A172 (cell line): ENCODE measurements at regions not wholly inside any gene's neighbourhood (a gene's known extent, or its start where the extent isn't known, plus 50 kb on each side); places are given as distances from the start of the nearest gene placed in this dataset.
A peak's percentile ranks its signal among the peaks of the same experiment; 100 is the strongest.
"Not testable (repeated sequence)": the region's sequence is repeated elsewhere in the genome, so short reads cannot be mapped to it uniquely, and the experiment has no call there.

Source experiments
- DNase-seq: peaks from one replicate; pipeline ENCODE4 v3.0.0-alpha.2; 2015; ENCODE audit warnings: low spot score

DNA sequence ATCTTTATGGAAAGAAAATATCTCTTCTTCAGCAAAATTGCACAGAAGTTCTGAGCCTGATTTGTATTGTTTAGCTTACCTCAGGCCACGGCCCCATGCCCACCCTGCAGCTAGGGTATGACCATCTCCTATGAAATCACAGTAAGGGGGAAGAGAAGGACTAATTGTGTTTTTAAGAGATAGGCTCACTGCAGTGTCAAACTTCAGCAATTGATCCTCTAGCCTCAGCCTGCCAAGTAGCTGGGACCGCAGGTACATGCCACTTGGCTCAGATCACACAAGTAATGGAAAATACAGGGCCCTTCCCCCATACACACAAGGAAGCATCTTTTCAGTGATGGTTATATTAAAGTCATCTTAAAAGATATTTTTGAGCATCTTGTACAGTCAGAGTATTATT lies 60.0 kb downstream of the DMAC1 start:
- no peak for DNase-seq

DNA sequence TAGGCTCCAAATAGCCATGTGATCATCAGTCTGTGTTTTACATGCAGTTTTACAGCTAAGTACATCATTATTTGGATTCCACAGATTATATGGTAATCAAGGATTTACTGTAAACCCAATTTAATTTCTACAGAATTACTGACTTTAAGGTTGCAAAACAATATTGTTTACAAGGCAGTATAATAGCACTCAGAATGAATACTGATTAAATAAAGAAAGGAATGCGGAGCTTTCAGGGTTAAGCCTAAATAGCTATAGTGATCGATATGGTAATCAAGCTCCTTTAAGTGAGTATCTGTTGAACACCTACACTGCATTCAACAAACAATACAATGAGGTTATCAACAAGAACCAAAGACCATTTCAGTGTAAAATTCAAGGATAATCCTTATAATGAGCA lies 64.3 kb downstream of the DMAC1 start:
- no peak for DNase-seq

DNA sequence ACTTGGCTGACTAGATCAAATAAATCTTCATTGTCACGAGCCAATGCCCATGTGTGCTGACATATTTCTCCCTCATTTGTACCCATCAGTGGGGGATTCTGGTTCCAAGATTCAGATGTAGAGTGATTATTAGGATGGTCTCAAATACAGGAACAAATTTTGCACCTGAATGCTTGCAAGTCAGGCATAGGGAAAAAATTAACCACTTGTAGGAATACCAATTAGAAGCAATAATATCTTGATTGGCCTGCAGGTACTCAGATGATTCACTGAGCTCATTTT lies 69.5 kb downstream of the DMAC1 start:
- DNase-seq, result no peak

DNA sequence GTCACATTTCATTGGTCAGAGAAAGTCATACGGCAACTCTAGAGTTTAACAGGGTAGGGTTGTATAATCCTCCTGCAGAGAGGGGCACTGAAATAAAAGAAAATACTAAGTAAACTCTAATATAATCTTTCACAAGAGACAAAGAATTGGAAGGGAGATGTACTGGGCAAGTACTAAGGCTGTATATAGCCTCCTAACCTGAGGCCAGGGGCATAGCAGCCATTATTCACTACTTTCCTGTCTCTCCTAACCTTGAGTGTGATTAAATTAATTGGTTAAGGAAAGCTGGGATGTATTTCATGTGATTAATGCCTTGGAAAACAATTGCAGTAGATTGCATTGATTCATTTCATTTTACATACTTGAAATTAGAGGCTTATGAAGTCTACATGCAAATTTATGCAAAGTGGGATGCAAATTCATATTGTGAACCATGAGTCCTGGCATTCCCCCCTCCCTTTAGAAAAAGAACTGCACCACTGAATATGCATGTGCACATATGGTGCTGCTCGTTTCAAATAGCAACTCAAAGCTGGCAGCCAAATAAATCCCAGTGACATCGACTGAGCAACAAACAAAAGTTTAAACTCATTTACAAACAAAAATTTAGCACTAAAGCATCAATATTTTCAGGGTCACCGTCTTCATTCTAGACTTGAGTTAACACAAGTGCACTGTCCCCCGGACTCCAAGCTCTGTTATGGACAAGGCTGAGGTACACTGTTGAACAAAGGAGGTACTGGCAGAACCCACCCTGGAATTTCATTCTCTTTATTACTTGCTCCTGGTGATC lies 70.0 kb downstream of the DMAC1 start:
- no peak for DNase-seq

DNA sequence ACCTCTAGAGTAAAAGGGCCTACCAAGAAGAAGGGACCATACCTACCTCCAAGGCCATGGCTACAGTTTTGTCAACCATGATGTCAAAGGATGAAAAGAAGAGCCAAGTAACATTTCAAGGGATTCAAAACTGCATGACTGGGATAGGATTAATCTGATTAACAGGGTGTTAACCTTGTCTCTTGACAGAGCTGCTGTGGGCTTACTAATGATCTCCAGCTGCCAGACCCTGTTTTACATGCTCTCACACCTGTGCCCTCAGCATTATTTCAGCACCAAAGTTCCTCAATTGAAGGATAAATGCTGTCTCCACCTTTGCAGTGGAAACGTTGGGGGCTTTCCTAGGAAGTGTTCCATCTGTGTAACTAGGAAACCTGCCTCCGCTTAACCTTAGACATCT lies 78.3 kb downstream of the DMAC1 start:
- no peak for DNase-seq

DNA sequence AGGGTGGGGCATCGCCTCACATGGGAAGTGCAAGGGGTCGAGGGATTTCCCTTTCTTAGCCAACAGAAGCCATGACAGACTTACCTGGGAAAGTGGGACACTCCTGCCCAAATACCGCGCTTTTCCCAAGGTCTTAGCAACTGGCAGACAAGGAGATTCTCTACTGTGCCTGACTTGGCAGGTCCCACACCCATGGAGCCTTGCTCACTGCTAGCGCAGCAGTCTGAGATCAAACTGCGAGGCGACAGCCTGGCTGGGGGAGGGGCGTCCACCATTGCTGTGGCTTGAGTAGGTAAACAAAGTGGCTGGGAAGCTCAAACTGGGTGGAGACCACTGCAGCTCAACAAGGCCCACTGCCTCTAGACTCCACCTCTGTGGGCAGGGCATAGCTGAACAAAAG lies 86.5 kb downstream of the DMAC1 start:
- DNase-seq, result not testable (repeated sequence)

DNA sequence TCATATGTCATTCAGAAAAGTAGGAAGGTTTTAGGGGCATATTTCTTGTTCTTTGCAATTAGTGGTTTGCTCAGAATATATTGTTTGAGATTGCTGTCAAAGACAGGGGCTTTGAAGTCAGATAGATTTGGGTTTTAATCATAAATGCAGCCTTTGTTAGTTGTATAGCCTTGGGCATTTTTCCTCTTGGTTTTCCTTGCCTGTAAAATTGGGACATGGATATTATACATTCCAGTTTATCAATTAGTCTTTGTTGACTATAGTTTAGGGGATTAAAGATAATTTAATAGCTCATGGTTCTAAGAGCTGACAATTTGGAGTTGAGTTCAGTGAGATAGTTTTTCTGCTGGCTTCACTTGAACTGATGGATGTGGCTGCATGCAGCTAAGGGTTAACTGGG lies 88.9 kb downstream of the DMAC1 start:
- DNase-seq, result no peak

DNA sequence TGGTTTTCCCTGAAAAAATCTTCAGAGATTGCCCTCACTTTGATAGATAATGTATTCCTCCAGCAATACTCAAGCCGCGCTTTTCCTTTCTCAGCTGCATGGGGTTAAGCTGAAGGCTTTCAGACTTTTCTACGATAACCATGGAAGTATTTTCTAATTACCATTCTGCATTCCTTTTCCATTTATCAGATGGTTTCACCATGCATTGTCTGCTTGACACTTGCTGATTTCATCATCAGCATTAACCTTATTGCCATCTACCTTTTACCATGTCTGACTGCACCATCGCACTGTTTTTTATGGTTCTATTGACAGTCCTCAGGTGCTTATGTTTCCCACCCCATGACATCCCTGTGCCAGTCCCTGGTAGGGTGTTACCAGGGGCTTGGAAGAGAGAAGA lies 91.6 kb downstream of the DMAC1 start:
- no peak for DNase-seq

DNA sequence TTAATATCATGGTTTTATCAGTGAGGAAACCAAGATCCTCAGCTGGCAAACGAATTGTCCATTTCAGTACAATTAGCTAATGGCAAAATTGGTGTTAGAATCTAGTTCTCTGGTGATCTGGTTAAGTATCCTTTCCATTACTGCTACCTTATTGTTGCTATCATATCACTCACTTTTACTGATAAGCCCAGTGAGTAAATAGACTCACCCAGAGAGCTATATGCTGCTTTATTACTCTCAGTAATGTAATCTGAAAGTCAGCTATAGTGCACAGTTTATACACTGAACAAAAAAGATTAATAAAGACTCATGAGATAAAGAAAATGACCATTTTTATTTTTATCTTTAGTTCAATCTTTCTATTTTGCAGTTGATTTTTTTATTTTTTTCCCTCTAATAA lies 95.0 kb downstream of the DMAC1 start:
- no peak for DNase-seq

DNA sequence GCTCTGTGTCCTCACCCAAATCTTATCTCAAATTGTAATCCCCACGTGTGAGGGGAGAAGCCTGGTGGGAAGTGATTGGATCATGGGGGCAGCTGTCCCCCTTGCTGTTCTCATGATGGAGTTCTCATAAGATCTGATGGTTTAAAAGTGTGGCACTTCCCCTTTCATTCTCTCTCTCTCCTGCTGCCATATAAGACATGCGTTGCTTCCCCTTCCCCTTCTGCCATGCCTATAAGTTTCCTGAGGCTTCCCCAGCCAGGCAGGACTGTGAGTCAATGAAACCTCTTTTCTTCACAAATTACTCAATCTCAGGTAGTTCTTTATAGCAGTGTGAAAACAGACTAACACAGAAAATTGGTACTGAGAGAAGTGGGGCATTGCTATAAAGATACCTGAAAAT lies 107.7 kb downstream of the DMAC1 start:
- no peak for DNase-seq

DNA sequence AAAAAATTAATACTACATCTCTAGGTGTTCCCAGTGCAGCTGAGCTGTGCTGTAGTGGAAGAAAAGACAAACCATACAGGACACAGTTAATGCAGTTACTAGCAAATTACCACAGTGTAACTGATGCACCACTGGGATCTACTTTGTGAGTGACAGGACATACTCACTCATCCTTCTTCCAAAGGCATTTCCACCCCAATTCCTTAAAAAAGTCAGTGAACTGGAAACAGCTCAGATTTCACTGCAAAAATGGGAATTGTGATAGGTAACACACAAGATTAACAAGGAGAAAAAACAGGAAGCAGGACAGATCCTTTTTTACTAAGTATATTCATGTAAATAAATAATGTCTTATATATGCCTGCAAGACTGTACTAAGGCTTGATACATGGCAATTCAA lies 109.6 kb downstream of the DMAC1 start:
- no peak for DNase-seq

DNA sequence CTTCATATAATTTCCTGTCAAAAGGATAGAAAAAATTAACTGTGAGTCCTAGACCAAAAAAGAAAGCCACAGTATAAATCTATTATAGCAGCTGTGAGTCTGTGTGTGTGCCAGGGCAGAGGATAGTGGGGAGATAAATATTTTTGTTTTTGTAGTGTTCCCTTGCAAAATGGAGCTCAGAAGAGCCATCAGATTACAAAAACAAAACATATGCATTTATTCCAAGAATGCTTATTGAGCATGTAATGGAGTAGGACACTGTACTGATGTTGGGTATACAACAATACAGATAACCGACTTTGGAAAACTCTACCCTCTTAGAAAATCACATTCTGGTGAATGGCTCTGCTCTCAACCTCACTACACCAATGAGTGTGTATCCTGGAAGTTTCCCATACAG lies 111.0 kb downstream of the DMAC1 start:
- DNase-seq, result no peak

DNA sequence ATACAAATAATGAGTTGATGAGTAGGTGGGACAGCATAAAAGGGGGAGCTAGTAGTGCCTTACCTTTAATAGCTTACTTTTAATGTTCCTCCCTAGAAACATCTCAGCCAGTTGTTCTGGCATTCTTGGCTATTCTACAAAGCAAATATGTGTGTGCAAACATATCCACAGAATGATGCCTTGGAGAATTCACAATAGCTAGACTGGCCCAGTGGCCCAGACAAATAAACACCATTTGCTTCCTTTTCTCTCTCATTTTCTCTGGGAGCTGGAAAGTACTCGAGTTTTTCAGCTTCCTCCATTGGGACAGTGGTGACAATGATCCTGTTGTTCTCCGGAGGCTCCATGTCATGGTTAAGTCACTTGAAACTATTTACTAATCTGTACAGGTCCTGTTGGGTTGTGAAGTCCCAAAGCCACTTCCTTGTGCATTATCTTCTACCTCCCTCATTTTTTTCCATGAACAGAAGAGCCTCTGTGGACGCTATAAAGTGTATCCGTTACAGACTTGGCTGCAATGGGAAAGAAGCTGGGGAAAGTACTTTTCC lies 122.9 kb downstream of the DMAC1 start:
- no peak for DNase-seq

DNA sequence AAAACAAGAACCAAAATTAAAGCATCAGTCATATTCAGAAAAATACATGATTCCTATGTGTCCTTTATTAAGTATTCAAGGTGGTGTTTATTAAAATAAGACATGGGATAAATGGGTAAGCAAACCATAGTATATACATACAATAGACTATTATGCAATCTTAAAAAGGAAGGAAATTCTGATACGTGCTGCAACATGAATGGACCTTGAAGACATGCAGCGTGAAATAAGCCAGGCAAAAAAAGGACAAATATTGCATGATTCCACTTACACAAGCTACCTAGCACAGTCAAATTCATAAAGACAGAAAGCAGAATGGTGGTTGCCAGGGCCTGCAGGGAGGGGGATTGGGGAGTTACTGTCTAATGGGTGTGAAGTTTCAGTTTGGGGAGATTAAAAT lies 127.7 kb downstream of the DMAC1 start:
- DNase-seq, result no peak

DNA sequence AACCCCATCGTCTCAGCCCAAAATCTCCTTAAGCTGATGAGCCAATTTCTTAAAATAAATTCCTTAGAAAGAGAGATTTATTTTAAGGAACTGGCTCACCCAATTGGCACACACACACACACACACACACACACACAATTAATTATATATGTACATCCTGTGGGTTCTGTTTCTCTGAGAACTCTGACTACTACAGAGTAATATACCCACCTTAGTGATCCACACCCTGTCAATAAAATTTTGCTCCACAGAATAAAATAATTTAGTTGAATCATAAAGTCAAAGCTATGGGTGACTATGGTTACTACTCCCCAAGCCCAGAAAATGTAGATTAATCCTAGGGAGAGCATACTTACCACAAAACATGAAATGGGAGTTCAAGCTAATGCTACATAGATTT lies 131.0 kb downstream of the DMAC1 start:
- DNase-seq, result no peak

DNA sequence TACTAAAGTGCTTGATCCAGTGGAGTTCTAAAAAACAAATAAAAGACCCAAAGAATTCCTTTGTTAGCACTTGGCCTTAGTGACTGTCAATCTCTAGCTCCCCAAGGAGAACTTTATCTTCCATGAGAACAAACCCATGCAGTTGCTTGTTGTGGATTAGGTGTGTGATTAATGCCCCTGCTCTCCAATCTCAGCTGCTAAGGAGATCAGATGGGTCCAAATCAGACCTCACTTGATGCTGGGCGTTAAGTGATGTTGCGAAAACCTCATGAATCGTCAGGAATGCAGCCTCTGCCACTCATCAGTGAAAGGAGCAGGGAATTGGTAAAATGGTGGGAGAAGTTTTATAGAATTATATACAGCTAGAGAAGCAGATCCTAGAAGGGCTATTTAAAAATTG lies 133.7 kb downstream of the DMAC1 start:
- no peak for DNase-seq

DNA sequence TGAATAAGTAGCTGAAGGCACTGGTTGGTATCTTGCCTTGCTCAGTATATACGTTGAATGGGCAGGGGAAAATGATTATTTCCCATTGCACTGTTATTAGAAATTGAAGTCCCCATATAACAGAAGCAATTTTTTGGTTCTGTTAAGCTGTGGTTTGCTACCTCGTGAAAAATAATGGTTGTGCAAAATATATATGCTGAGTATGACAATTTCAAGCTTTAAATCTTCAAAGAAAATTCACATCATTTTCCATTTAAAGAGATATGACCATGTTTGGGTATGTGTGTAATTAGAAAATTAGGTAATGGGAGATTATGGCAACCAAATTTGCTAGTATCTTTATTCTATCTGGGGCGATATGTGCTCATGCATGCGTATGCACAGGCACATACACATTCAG lies 139.8 kb downstream of the DMAC1 start:
- no peak for DNase-seq

DNA sequence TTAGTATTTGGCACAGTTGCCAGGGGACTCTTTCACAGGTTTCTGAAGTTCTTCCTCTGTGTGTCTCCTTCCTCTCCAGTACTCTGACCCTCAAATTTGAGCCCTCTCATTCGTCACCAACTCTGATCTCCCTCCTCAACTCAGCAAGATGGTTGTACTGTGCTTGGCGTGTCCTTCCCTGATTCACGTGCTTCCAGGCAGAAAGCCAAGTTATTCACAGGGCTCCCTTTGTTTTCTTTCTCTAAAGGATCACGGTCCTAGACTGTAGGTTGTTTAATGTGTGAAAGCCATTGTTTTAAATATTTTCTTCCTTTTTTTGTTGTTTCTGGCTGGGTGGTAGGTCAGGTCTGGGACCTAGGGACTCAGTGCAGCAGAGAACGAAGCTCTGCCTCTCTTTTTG lies 142.9 kb downstream of the DMAC1 start:
- DNase-seq, result peak; percentile 11

DNA sequence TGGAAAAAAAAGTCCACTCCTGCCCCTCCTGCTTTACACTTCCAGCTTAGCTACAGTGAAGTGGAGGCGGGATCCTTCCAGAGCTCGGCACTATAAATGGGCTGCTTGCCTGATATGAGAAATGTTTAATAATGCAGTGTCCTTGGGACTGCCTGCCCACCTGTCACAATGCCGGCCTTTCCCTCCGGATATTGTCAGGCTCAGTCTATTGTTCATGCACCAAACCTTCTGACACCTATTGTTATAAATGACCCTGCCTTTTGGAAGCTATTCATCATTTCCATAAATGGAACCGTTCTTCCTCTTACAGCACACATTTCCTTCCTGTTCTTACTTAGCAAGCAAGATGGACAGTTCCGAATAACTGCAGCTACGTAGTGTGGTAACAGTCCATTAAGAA lies 146.3 kb downstream of the DMAC1 start:
- no peak for DNase-seq

DNA sequence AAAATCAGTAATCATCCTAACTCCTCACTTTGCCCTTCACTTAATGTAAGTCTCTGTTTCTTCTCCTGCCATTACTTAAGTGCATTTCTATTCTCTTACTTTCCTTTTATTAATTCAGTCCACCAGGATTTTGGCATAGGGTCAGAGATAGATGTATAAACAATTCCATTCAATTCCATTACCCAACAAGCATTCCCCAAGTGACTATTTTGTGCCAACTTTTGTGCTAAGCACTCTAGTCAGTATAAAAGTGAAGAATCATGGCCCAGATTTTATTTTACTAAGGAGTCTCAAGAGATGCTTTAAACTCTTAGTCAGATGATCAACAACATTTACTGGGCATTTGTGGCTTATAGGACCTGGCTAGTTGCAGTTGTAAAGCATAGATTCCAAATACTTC lies 159.3 kb downstream of the DMAC1 start:
- no peak for DNase-seq

DNA sequence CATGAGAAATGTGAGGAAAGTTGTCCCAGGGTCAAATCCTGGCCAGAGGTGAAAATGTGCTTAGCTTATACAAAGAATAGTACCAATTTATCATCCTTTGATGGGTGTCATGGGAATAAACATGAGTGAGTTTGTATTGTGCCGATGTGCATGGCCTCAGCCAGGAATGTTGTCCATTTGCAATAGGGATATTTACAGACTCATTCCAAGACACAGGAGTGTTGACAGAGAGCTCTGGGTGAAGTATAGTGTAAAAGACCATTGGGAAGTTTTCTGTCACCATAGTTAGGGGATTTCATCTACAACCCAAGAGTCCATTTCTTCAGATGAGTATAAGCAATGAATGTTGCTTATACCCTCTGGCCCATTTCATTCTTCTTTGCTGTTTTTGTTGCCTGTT lies 160.1 kb downstream of the DMAC1 start:
- no peak for DNase-seq

DNA sequence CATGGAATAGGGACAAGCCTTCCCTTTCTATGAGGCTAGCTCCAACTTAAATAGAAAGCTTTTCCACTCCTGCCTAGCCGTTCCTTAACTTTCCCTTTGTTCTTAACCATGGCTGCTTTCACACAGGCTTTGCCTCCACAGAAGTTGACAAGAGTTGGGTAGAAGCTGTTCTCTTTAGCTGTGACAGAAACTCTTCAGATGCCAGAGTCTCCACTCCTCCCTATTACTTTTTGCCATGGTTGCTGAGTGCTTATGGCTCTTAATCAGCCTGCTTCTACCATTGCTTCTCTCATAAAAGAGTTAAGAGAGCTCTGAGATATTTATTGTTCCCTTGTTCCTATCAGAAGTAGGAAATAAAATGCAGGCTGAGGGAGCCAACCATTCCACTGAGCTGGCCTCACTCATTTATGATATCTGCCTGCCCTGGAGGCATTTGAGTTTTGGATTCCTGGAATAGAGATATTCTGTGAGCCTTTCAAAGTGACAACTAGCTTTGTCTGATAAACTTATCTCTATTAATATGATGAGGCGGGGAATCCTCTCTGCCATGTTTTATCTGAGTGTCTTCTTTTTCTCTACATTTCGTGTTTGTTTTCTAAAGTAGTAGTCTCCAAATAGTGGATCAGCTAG lies 162.6 kb downstream of the DMAC1 start:
- DNase-seq, result no peak

DNA sequence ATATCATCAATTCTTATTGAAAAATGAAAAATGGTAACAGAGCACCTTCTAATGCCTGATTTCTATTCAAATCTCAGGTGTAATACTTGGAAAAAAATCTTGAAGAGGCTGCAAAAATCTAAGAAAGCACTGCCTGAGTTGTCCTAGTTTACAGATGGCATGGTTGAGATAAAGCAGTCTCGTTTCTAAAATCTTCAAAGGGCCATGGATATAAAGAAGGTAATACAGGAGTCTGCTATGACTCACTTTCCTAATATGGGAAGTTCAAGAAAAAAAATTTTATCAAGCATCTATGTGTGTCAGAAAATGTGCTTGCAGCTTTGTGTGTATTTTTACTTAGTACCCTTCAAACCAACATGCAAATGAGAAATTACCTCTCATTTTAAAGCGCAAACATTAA lies 163.3 kb downstream of the DMAC1 start:
- no peak for DNase-seq

DNA sequence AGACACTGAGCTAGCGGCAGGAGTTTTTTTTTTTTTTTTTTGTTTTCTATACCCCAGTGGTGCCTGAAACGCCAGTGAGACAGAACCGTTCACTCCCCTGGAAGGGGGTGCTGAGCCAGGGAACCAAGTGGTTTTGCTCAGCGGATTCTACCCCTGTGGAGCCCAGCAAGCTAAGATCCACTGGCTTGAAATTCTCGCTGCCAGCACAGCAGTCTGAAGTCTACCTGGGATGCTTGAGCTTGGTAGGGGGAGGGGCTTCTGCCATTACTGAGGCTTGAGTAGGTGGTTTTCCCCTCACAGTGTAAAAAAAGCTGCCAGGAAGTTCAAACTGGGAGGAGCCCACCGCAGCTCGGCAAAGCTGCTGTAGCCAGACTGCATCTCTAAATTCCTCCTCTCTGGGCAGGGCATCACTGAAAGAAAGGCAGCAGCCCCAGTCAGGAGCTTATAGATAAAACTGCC lies 173.0 kb downstream of the DMAC1 start:
- DNase-seq, result not testable (repeated sequence)
